ENCODE measurements at regions not wholly inside any gene's neighbourhood (a gene's known extent, or its start where the extent isn't known, plus 50 kb on each side); places are given as distances from the start of the nearest gene placed in this dataset.
"Not testable (repeated sequence)": the region's sequence is repeated elsewhere in the genome, so short reads cannot be mapped to it uniquely, and the experiment has no call there.

- H3K4me3 ChIP-seq (ENCODE audit: low read depth, low read length), result no peak overlapping the region
- H3K4me1 ChIP-seq, result no peaks in the 10 kb centered on the region
- TF ChIP-seq, protein P1, sequence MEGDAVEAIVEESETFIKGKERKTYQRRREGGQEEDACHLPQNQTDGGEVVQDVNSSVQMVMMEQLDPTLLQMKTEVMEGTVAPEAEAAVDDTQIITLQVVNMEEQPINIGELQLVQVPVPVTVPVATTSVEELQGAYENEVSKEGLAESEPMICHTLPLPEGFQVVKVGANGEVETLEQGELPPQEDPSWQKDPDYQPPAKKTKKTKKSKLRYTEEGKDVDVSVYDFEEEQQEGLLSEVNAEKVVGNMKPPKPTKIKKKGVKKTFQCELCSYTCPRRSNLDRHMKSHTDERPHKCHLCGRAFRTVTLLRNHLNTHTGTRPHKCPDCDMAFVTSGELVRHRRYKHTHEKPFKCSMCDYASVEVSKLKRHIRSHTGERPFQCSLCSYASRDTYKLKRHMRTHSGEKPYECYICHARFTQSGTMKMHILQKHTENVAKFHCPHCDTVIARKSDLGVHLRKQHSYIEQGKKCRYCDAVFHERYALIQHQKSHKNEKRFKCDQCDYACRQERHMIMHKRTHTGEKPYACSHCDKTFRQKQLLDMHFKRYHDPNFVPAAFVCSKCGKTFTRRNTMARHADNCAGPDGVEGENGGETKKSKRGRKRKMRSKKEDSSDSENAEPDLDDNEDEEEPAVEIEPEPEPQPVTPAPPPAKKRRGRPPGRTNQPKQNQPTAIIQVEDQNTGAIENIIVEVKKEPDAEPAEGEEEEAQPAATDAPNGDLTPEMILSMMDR (IDR thresholded peaks at IDR 0.05; ENCODE audit: low read depth, low read length), result no peak
- H3K9me3 ChIP-seq, result no peaks in the 10 kb centered on the region
- no peak for DNase-seq
- H3K27me3 ChIP-seq, result no peaks in the 10 kb centered on the region
- H3K36me3 ChIP-seq, result no peaks in the 10 kb centered on the region
Observed at GRCh38 chrX:115392871-115393270, 103.4 kb downstream of the LUZP4 start.

DNA sequence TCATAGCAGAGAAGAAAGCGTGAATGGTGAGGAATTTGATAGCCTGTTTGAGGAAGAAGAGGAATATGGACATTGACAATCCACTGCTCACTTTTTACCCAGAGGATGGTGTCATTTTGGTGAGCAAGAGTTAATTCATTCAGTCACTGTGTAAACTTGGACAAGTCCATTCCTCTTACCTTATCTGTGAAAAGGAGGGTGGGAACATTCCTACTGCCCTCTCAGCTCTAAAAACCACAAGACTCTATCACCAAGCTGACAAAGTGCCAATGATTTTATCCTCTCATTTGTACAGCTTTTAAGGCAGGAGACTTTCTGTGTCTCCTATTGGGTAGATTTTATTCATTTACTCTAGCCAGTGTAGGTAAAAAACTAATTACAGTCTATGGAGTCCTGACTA lies 103.8 kb downstream of the LUZP4 start:
- no peaks in the 10 kb centered on the region for H3K36me3 ChIP-seq
- DNase-seq, result no peak
- H3K4me1 ChIP-seq, result no peaks in the 10 kb centered on the region
- no peaks in the 10 kb centered on the region for H3K9me3 ChIP-seq
- H3K27me3 ChIP-seq, result no peaks in the 10 kb centered on the region
- TF ChIP-seq, protein P1 (IDR thresholded peaks at IDR 0.05; ENCODE audit: low read depth, low read length), result no peak
- H3K4me3 ChIP-seq (ENCODE audit: low read depth, low read length), result no peak overlapping the region

DNA sequence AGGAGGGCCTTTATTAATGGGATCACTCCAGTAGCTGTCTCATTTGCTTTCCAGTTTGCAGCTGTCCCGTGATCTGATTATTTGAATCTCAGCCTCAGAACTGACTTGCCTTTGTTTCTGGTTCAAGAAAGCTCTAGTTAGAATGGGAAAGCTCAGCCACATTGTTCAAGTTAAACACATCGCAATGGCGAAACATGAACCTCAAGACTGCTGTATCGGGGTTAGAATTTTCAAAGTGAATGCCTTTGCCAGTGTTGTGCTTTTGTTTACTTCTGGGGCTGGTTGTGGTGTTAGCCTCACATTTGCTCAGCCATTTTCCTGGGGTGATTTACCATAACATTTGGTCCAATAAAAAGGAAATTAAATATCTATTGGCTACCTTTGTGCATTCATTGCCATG lies 105.3 kb downstream of the LUZP4 start:
- H3K9me3 ChIP-seq; H3K4me1 ChIP-seq; H3K4me3 ChIP-seq (ENCODE audit: low read depth, low read length); DNase-seq; H3K36me3 ChIP-seq; H3K27me3 ChIP-seq: not testable (repeated sequence)

DNA sequence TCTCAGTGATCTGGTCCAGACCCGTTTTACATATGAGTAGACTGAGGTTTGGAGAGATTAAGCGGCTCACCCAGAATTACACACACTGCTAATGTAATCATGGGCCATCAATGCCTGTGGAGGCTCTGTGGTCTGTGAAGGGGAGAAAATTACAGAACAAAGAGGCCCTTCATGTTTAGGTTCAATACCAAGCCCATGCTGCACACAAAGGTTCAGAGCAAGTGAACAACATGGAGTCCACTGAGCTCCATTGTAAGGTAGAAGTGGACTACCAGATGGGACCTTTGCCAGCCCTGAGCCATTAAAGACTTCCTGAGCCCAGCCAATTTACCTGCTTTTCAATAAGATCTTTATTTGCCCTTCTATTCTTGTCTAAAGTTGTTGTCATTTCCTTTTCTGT lies 109.8 kb downstream of the LUZP4 start:
- Histone ChIP-seq H3K4me1 (no peaks in the 10 kb centered on the region), H3K4me3 (ENCODE audit: low read depth, low read length) (no peak overlapping the region), H3K9me3 (no peaks in the 10 kb centered on the region), H3K36me3 (no peaks in the 10 kb centered on the region), H3K27me3 (no peaks in the 10 kb centered on the region)
- DNase-seq, result no peak
- TF ChIP-seq, protein P1 (IDR thresholded peaks at IDR 0.05; ENCODE audit: low read depth, low read length), result no peak

- no peaks in the 10 kb centered on the region for H3K27me3 ChIP-seq
- TF ChIP-seq, protein P1 (IDR thresholded peaks at IDR 0.05; ENCODE audit: low read depth, low read length), result no peak
- no peaks in the 10 kb centered on the region for H3K36me3 ChIP-seq
- no peak overlapping the region for H3K4me3 ChIP-seq (ENCODE audit: low read depth, low read length)
- H3K4me1 ChIP-seq, result no peaks in the 10 kb centered on the region
- no peaks in the 10 kb centered on the region for H3K9me3 ChIP-seq
- no peak for DNase-seq
Observed at GRCh38 chrX:115400960-115401359, 111.4 kb downstream of the LUZP4 start.

DNA sequence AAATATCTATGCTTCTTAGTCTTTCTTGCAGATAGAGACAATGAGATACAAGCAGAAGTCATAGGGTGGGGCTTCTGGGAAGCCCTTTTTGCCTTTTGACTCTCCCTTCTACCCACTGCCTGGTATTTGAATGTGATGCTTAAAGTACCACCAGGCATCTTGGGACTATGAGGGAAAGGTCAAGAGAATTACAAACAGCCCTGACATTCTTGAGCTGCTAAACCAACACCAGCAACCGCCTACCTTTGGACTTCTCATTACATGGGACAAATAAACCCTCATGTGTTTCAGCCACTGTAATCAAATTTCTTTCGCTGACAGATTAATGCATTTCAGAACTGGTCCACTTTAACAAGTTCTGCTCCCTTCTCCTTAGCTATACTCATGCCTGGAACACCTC lies 112.8 kb downstream of the LUZP4 start:
- Histone ChIP-seq H3K36me3 (no peaks in the 10 kb centered on the region), H3K4me1 (no peaks in the 10 kb centered on the region)

More for the DNA sequence above, 112.8 kb downstream of the LUZP4 start:
- Histone ChIP-seq H3K9me3 (no peaks in the 10 kb centered on the region), H3K4me3 (ENCODE audit: low read depth, low read length) (no peak overlapping the region), H3K27me3 (no peaks in the 10 kb centered on the region)
- DNase-seq, result no peak
- TF ChIP-seq, protein P1 (IDR thresholded peaks at IDR 0.05; ENCODE audit: low read depth, low read length), result no peak
